ENCODE measurements at regions not wholly inside any gene's neighbourhood (a gene's known extent, or its start where the extent isn't known, plus 50 kb on each side); places are given as distances from the start of the nearest gene placed in this dataset.

GRCh38 chr9:12954441-12954840 lies 179.6 kb downstream of the LURAP1L start:
- Histone ChIP-seq H3K4me3 (ENCODE audit: low read depth, low read length, poor library complexity, severe bottlenecking) (no peak overlapping the region), H3K36me3 (ENCODE audit: insufficient read depth, low read length, poor library complexity, severe bottlenecking) (no peaks in the 10 kb centered on the region), H3K27me3 (replicated peaks; ENCODE audit: insufficient read depth, low read depth, low read length, poor library complexity) (no peaks in the 10 kb centered on the region), H3K27ac (ENCODE audit: low read depth, low read length, poor library complexity, severe bottlenecking) (no peak overlapping the region), H3K4me1 (ENCODE audit: insufficient read depth, low read length, poor library complexity, severe bottlenecking) (peaks cover 16% of the 10 kb centered on the region), H3K9me3 (ENCODE audit: low read depth, low read length, poor library complexity, severe bottlenecking) (peaks cover 16% of the 10 kb centered on the region)
- TF ChIP-seq EZH2 (IDR thresholded peaks at IDR 0.05; ENCODE audit: borderline replicate concordance, low read depth, low read length, poor library complexity, severe bottlenecking) = no peak
- TF ChIP-seq CTCF (conservative IDR thresholded peaks at IDR 0.05; ENCODE audit: low read depth, low read length) = no peak
- intact Hi-C loops (cut with micrococcal nuclease; ENCODE audit: unreplicated experiment) = no loop called here
- ChIA-PET CTCF (no interaction called here), POLR2A (ENCODE audit: low non-redundant PET) (no interaction called here)
- no TSS peak for BruUV-seq (replicated peaks)
- no peak for DNase-seq (ENCODE audit: low spot score)

DNA sequence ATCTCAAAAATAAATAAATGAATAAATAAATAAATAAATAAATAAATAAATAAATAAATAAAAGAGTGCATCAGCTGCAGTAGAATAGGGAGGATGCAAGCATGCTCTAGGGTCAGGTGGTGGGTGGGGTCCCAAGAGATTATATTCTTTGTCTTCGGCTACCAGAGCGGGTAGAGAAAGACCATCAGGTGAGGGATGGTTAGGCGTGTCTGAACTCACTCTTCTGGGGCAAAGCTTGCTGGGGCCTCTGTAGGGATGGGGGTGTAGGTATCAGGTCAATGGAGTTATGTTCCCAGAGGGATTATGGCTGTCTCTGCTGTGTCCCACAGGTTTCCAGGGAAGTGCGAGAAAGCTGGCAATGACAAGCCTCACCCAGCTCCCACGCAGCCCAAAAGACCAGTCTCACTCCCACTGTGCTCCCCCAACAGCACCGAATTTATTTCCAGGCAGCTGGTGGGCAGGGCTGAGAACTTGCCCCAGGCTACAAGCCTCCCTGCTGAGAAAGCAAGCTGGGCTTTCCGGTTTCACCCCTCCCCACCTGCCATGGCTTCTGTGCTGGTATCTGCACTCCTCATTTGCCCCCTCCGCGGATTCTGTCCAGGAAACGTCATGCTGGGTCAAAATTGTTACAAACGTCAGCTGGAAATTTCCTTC lies 180.8 kb downstream of the LURAP1L start:
- H3K9me3 ChIP-seq (ENCODE audit: low read depth, low read length, poor library complexity, severe bottlenecking) = peaks cover 16% of the 10 kb centered on the region
- DNase-seq (ENCODE audit: low spot score) = peak; percentile 95
- intact Hi-C loops (cut with micrococcal nuclease; ENCODE audit: unreplicated experiment) = no loop called here
- ChIA-PET POLR2A (ENCODE audit: low non-redundant PET) (no interaction called here), CTCF (no interaction called here)
- peak overlapping the region; percentile 88 for H3K27ac ChIP-seq (ENCODE audit: low read depth, low read length, poor library complexity, severe bottlenecking)
- no peak for TF ChIP-seq EZH2 (IDR thresholded peaks at IDR 0.05; ENCODE audit: borderline replicate concordance, low read depth, low read length, poor library complexity, severe bottlenecking)
- no peak for TF ChIP-seq CTCF (conservative IDR thresholded peaks at IDR 0.05; ENCODE audit: low read depth, low read length)
- H3K36me3 ChIP-seq (ENCODE audit: insufficient read depth, low read length, poor library complexity, severe bottlenecking) = no peaks in the 10 kb centered on the region
- no peaks in the 10 kb centered on the region for H3K27me3 ChIP-seq (replicated peaks; ENCODE audit: insufficient read depth, low read depth, low read length, poor library complexity)
- H3K4me1 ChIP-seq (ENCODE audit: insufficient read depth, low read length, poor library complexity, severe bottlenecking) = peaks cover 16% of the 10 kb centered on the region
- H3K4me3 ChIP-seq (ENCODE audit: low read depth, low read length, poor library complexity, severe bottlenecking) = no peak overlapping the region
- no TSS peak for BruUV-seq (replicated peaks)

DNA sequence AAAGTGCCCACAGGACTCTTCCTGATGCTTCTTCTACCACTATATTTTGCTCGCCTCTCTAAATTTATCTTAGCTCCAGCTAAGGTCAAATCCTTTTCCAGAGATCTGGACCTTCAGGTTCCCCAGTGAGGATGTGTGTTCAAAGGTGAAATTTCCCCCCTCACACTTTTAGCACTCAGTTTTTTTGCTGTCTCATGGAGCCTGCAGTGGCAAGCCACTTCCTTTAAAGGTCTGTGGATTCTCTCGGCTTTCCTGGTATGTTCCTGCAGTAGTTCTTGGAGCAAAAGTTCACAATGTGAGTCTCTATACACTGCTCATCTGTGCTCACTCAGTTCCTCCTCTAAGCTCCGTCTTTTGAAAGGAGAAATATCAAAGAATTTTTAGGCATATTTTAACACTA lies 181.4 kb downstream of the LURAP1L start:
- Histone ChIP-seq H3K27ac (ENCODE audit: low read depth, low read length, poor library complexity, severe bottlenecking) (peak overlapping the region; percentile 88), H3K27me3 (replicated peaks; ENCODE audit: insufficient read depth, low read depth, low read length, poor library complexity) (no peaks in the 10 kb centered on the region), H3K4me1 (ENCODE audit: insufficient read depth, low read length, poor library complexity, severe bottlenecking) (peaks cover 16% of the 10 kb centered on the region), H3K36me3 (ENCODE audit: insufficient read depth, low read length, poor library complexity, severe bottlenecking) (no peaks in the 10 kb centered on the region), H3K4me3 (ENCODE audit: low read depth, low read length, poor library complexity, severe bottlenecking) (no peak overlapping the region), H3K9me3 (ENCODE audit: low read depth, low read length, poor library complexity, severe bottlenecking) (peaks cover 16% of the 10 kb centered on the region)
- DNase-seq (ENCODE audit: low spot score) = peak; percentile 70
- BruUV-seq (replicated peaks) = TSS peak; percentile 92
- TF ChIP-seq CTCF (conservative IDR thresholded peaks at IDR 0.05; ENCODE audit: low read depth, low read length) = no peak
- no peak for TF ChIP-seq EZH2 (IDR thresholded peaks at IDR 0.05; ENCODE audit: borderline replicate concordance, low read depth, low read length, poor library complexity, severe bottlenecking)
- intact Hi-C loops (cut with micrococcal nuclease; ENCODE audit: unreplicated experiment) = no loop called here
- ChIA-PET POLR2A (ENCODE audit: low non-redundant PET) (no interaction called here), CTCF (no interaction called here)

Measured in A673 (cell line).